ENCODE measurements at regions not wholly inside any gene's neighbourhood (a gene's known extent, or its start where the extent isn't known, plus 50 kb on each side); places are given as distances from the start of the nearest gene placed in this dataset.

DNA sequence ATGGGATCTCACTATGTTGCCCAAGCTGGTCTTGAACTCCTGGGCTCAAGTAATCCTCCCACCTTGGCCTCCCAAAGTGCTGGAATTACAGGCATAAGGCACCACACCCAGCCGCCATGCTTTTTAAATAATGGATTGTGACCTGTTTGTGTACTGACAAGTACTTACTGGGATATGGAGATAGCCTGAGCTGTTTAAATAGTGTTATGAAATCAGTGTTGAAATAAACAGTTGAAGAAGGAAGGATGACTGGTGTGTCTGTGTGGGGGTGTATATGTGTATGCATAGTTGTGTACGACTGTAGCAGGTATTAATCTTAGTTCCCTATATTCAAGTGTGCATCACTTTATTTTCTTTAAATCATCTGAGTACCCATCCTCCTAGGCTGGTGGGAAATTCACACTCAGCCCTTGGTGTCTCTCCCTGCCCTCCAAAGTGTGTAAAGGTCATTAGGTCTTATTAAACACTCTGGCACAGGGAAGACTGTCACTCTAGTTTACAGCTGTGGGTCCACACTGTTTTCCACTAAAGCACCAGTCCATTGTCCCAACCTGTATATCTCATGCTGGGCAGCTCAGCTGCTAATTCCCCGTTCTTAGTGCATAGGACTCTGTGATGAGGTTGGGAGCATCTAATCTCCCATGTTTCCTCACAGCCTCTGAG lies 91.0 kb downstream of the SNX18 start:
- TF ChIP-seq CTCF (IDR thresholded peaks at IDR 0.05), result no peak
- no peak for TF ChIP-seq POLR2A (IDR thresholded peaks at IDR 0.05)
